Dermis blood vessel endothelial cell (primary cell): ENCODE measurements at regions not wholly inside any gene's neighbourhood (a gene's known extent, or its start where the extent isn't known, plus 50 kb on each side); places are given as distances from the start of the nearest gene placed in this dataset.

Experiments
- DNase-seq: peaks from one replicate; pipeline ENCODE4 v3.0.0; 2010

GRCh38 chr16:54673313-54673712 is 257.4 kb upstream of the IRX5 start:
- DNase-seq: no peak

DNA sequence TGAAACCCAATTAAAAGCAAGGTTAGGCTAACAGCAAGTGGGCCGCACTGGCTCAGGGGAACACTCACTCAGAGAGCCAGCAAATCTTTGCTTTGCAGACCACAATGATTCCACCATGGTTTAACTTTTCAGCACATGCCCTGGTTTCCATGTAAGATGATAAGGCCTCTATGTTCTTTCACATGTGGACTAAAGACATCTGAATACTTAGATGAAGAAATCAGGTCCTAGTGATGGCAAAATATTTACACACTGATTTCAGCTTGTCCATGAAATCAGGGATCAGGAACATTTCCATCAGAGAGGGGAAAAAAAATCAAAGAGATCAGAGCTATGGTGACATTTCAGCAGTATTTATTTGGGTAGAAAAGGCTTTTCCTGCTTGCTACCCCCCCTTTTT is 258.2 kb upstream of the IRX5 start:
- DNase-seq: no peak

DNA sequence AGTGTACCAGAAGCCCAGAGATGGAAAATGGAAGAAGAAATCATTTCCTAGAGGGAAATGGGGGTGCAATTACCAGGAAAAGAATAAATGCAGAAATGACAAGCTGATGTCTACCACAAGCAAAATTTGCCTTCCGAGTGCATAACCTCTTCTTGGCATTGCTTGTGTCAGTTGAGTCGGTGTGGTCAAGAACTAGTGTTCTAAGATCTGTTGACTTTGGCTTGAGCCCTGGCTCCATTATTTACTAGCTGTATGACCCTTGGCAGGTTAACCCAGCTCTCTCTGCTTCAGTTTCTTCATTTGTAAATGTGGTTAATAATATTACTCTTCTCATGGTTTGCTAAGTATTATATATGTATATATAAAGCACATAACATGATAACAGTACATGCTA is 273.0 kb upstream of the IRX5 start:
- no peak for DNase-seq

DNA sequence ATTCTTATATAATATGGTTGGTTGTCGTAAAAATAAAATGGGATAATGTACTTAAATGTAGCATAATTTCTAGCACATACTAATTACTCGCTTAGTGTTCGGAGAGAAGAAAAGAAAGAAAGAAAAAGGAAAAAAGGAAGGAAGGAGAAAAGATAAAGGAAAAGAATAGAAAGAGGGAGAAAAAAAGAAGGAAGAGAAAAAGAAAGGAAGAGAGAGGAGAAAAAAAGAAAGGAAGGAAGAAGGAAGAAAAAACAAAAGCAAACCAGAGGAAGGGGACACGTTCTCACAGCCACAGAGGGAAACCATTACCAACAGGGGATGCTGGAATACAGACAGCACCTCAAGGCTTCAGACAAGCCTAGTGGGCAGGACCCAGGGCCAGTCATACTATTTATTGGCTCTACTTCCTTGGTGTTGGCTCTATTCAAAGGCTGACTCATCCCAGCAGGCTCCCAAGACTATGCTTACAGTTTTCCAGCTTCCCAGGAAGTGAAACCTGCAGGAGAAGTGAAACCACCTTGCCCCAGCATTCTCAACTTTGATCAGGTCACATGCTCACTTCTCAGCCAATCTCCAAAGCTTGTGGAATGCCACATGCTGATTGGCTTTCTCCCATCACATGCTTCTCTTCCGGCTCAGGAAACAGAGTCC is 273.5 kb upstream of the IRX5 start:
- no peak for DNase-seq

- peak; percentile 44 for DNase-seq
These were observed 275.5 kb upstream of the IRX5 start for GRCh38 chr16:54655121-54655590.

DNA sequence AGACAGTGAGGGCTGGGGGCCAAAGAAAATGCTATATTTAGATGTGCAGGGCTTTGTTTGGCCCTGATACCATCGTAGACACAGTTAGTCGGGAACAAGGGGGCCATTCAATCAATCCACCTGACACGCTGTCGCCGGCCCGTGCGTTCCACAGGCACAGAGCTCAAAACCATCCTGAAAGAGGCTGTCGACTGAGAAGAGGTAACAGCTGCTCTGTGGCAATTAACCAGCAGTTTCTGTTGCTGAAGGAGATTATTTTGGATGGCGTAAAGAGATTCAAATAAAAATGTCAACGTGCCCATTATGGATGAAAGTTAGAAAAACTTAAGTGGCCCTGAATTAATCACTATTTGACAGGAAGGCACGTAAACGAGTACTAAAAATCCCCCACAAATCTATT is 276.2 kb upstream of the IRX5 start:
- no peak for DNase-seq

GRCh38 chr16:54652201-54652770 is 278.4 kb upstream of the IRX5 start:
- no peak for DNase-seq

DNA sequence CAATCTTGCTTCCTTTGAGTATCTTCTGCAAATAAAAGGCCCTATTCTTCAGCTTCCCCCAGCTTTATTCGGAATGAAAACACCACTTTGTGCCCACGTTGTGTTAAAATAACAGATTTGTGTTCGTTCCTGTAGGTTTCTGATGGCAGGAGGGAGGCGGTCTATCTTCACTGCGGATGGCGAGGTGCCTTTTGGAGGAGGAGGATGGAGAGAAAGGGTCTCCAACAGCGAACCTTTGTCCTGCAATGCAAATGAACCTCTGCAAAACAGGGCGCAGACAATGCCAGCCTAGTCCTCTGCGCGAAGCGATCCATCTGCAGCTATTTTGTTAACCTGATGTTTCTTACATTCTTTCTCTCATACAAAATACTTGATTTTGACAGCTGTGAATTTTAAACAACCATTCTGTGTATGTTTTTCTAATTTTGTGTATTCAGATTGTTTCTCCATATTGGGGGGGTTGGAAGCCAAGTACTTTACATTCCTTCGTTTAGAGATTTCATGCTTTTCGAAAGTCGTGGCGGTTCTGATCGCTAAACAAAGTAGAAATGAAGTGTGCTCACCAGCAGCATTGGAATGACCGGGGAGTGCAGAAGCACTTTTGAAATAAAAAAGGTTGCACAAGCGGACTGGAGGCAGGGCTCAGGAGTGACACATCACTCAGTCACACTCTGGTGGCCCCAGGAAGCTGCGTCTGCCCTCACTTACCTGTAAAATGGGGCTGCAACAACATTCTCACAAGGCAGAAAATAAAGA is 279.0 kb upstream of the IRX5 start:
- DNase-seq: no peak

DNA sequence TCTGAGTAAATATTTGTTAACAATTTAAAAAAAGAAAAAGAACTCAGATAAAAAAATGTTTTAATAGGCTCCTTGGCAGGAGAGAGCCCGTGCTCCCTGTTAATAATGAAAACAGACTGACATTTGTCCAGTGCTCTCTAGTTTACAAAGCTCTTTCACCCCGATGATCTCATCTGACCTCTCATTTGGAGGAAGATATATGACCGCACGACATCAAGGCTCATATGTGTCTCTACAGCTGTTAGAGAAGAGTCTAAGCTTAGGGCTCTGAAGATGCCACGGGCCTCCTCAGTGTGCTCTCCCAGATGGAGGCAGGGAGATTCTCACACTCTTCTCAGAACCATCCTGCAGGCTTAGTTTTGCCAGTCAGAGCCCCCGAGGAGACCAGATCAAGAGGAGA is 280.8 kb upstream of the IRX5 start:
- DNase-seq: no peak

- no peak for DNase-seq
These were observed 282.1 kb upstream of the IRX5 start for GRCh38 chr16:54648575-54648974.

DNA sequence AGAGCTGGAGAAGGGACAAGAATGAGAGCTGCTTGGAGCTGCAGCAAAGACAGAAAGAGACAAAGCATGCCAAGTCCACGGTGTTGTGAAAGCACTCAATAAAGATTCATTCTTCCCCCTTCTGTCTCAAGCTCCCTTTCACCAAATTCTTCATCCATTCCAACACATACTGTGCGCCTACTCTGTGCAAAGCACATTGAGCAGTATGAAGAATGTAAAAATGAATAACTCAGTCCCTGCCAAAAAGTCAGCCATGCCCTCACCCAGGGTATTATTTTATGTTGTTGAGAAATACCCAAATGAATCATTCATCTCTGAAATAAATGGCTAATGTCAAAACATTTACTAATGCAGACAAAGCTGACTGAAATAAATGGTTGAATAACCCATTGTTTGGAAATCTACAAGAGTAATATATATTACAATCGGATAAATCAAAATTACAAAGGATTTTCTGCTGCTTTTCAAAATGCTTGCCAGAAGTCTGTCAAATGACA is 282.9 kb upstream of the IRX5 start:
- no peak for DNase-seq

- no peak for DNase-seq
These were observed 283.4 kb upstream of the IRX5 start for GRCh38 chr16:54647216-54647615.

DNA sequence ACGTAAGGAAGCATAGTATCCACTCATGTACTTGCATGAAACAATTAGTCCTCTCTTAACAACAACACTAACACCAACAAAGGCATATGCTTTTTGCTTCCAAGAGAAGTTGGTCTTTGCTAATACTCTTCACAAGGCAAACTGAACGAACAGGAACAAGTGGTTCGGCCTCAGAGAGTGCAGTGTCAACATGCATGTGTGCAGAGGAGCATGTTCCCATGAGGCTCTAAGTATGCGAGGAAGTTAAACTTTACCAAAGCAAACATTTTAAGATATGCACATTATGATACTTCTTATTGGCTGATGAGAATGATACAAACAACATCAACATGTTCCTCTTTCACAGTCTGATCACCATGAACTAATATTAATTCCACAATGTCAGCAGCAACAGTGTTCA is 285.3 kb upstream of the IRX5 start:
- DNase-seq: no peak

DNA sequence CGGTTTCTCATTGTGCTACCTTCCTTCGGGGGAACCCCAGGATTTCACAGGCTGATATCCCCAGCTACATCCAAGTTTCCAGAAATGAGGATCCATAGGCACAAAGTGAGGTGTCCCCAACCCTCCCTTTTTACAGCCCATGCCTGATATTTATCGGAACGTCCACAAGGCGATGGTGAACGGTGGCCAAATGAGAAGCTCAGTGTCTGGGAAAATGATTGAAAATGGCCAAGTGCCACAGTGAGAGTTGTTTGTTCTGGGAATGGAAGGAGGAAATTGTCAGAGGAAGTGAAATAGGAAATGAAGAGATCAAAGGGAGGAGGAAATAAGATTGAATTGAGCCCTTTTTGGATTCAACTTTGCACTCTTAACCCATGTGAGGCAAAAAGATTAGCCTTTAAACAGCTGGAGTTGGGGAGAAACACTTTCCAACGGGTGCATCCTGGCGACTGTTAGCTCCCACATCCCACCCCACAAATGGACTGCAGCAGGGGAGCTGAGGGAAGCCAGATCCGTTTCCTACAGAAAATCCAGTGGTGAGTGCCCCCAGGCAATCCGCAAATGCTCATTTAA is 294.4 kb upstream of the IRX5 start:
- no peak for DNase-seq

- DNase-seq: peak; percentile 50
These were observed 296.7 kb upstream of the IRX5 start for GRCh38 chr16:54633943-54634362.

- DNase-seq: no peak
These were observed 298.1 kb upstream of the IRX5 start for GRCh38 chr16:54632322-54633220.

DNA sequence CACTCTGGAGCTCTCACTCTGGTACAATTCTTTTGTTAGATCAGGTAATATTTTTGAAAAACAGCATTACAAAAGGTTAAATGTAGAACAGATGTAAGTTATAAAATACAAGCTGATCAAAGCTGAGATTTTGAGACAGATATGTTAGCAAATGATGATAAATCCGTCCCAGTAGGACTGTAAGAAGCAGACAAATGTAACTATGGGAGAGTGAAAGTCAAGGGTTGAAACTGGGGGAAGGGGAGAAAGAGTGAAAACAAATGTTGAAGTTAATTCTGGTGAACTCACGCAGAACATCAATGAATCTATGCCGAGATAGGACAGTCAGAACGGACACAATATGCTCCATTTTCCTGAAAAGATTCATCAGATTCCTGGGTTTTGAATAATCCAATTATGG is 298.9 kb upstream of the IRX5 start:
- no peak for DNase-seq

GRCh38 chr16:54630284-54630967 is 300.2 kb upstream of the IRX5 start:
- no peak for DNase-seq

DNA sequence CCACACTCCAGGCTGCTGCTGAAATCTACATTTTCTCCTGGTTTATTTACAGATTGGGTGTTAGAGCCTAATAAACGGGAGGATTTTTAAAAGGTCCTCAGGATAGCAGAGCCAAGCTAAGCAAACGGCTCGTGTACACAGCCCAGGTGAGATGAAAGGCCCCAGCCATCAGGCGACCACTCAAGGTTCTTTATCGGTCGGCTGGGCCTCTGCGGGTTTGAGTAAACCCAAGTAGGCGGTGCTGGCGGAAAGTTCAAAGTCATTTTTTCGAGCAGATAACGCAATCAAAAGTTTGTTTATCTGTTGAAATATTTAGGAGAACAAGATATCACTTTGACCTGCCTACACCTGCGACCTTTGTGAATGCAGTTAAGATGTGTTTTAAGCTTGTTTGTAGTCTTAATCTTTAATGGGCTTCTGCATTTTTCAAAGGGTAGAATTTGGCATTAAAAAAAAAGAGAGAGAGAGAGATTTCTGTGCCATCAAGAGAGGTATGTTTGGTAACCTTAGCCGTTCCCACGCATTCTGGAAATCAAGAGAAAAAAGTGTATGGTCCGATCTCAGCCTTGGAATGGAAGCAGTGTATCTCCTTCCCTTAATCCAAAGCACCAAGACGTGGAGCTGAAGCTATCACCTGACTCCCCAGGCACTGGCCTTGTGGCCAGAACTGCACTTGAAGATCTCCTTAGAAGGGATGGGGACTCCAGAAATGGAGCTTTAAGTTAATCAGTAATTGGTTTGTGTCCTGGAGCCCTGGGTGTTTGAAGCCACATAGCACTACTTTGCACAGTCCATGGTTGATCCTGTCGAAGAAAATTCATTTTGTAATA is 301.7 kb upstream of the IRX5 start:
- no peak for DNase-seq

GRCh38 chr16:54627616-54628015 is 303.0 kb upstream of the IRX5 start:
- DNase-seq: no peak

GRCh38 chr16:54623636-54624035 is 307.0 kb upstream of the IRX5 start:
- no peak for DNase-seq
